GM19468 (cell line): ENCODE measurements at regions not wholly inside any gene's neighbourhood (a gene's known extent, or its start where the extent isn't known, plus 50 kb on each side); places are given as distances from the start of the nearest gene placed in this dataset.
"Not testable (repeated sequence)": the region's sequence is repeated elsewhere in the genome, so short reads cannot be mapped to it uniquely, and the experiment has no call there.

ENCODE experiments used
- ATAC-seq: cut with Tn5 transposase; IDR thresholded peaks from one replicate; pipeline ENCODE4 v1.9.1; 2021; ENCODE audit warnings: mild to moderate bottlenecking, moderate library complexity, moderate number of reproducible peaks; ENCODE audit not compliant: unreplicated experiment; ENCODE audit errors: extremely low read depth

DNA sequence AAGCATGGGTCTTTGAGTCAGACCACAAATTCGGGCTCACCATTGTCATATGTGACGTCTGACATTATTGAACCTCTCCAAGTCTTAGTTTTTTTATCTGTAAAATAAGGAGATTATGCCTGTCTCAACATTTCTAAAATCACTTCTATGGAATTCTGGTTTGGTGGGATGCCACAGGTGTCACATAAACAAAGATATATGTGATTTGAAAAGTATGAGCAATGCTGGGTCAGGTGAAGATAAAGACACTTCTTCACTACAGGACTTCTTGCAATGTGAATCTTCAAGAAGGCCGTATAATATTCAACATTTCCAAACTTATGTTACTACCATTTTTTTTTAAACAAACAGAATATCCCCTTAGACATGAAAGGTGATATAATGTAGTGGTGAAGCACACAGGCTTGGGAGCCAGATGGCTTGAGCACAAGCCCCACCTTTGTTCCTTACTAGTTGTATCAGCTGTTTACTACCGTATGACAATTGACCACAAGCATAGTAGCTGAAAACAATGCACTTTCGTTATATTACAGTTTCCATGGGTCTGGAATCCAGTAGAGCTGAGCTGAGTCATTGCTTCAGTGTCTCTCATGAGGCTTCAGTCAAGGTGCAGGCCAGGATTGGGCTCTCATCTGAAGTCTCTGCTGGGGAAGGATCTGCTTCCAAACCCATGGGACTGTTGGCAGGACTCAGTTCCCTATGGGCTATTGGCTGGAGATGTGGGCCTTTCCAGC lies 87.7 kb downstream of the UTP18 start:
- ATAC-seq: no peak

- no peak for ATAC-seq
These were observed 90.7 kb downstream of the UTP18 start for GRCh38 chr17:51351080-51351479.

- no peak for ATAC-seq
These were observed 91.5 kb downstream of the UTP18 start for GRCh38 chr17:51351890-51352289.

DNA sequence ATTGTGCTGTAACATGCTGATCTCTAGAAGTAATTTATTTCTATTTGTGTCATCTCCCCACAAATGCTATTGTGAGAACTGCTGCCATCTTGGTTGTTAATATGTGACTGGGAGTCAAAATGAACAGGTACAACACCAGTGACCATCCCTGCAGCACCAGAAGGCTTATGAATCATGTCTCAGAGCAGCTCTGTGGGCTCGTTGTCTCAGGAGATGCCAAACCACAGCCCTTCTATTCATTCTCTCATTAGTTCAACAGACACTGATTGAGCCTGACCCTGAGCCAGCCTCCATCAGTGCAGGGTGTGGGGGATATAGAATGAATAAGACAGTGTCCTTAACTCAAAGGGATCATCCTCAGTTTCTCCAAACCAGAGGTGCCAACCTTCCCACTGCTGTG lies 92.5 kb downstream of the UTP18 start:
- no peak for ATAC-seq

DNA sequence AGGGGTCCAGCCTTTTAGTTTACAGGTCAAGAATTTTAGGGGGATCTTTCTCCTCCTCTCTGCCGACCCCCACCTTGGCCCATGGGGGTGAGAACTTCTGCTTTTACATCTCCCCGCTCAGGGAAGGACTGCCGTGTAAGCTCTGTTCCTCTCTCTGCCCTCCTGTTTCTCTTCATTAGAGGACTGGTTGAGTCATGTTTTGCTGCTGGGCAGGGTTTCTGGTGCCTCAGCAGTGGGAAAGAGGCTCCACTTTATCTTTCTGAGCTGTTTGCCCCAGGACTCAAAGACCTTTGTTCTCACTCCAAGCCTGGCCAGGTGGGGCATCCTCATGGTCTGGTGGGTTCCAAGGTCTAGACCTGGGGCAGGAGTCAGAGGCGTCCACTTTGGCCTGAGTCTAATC lies 93.0 kb downstream of the UTP18 start:
- ATAC-seq: no peak

DNA sequence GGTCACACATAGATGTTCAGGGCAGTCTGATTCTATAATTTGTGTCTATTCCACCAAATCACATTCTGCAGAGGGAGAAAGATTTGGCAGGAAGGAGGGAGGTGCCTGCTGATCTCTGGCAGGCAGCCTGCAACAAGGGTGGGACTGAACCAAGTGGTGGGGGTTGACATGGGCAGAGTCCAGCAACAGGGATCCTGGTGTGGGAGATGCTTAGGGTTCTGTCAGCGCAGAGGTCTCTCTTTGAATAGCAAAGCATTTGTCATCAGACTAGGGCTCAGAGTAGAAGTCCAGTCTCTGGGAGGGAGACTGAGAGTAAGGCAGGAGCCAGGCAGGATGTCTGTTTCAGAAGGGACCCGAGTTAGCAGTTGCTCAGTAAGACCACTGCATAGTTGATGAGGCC lies 94.6 kb downstream of the UTP18 start:
- no peak for ATAC-seq

DNA sequence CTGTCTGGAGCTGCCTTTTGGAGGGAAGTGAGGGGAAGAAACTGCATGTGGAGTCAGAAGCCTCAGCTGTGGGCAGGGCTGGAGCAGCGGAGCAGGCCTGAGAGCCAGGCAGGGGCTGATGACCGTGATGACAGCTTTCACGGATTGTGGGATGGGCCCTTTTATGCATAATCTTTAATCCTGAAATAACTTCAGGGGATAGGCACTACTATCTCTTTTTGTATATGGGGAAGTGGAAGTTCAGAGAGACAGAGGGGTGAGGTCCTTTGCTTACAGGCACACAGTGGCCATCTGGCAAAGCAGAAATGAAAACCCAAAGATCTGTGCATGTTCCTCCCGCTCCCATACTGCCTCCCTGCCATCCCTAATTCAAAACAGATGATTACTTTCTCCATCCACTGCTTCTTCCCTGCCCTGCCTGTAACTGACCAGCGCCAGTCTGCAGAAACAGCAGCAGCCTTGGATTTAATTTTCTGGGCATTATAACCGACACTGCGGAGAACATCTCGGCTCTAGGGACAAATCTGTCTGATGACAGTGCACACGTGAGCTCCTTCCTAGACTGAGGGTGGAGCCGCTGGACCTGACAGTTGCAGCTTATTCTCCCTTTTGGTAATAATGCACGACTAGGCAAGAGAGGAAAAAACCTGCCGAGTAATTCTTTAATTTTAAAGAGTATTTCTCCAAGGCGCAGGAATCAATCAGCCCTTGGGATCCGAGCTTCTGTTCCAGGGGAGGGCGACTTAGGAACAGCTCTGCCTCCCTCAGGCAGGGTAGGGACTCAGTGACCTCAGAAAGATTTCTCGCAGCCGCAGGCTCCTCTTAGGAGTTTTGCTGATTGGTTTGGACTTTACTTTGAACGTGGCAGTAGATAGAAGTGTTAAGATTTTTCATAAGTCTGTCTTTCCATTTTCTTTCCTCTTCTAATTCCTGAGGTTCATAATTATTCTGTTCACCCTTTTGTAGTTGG lies 95.4 kb downstream of the UTP18 start:
- no peak for ATAC-seq

DNA sequence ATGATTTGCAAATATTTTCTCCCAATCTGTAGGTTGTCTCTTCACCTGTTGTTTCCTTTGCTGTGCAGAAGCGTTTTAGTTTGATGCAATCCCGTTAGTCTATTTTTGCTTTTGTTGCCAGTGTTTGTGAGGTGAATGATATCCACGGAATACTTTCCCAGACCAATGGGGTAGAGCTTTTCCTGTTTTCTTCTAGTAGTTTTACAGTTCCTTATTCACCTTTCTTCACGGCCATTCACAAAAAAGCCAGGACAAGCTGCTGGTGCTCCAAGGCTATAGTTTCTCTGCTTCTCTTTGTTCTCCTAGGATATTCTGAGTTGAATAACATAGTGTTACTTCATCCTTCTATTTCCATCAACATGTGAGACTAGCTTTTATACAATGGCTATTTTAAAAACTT lies 98.7 kb downstream of the UTP18 start:
- ATAC-seq: no peak

DNA sequence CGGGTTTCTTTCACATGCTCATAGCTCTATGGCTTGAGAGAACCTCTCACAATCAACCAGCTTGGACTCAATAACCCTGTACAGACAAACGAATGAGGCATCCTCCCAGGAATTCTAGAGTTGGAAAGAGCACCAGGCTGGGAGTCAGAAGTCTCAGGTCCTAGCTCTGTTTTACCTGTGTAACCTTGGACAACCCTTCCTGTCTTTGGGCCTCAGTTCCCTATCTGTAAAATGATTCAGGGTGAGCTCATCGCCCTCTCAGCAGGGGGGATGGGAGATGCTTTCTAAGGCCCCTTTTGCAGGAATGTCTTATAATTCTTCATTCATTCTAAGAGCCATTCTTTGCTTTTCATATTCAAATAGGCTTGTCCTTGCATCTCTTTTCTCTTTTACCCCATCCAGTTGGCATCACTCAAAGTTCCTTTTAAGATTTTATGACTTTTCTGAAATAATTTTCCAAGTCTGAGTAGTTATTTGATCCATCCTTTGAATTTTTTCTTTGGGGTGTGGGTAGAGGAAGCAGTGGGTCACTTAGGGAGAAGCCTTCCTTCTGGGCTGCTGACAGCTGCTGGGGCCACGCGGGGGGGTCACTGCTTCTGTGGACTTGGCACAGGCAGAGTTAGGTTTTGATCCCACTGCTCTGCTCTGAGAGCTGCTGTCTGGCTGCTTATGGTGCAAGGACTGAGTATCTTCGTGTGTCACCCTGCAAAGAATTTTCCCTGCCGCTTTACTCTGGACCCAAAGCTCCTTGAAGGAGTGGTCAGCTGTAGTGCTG lies 102.7 kb downstream of the UTP18 start:
- ATAC-seq: no peak

DNA sequence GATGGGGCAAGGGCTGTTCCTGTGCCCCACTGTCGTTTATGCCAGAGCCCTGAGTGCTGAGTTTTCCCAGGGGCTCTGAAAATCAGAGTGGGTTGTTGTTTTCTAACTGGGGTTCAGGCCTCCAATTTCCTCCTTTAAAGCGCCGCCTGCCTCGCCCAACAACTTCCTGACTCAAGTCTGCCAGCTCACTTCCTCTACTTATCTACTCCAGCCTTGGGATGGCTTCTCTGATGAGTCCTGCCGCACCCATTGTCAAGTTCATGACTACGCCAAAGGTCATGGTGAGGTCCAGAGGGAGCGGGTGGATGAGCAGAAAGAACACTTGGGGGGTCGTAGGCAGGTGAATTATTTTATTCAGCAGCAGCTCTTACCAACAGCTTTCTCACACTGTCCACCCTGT lies 104.7 kb downstream of the UTP18 start:
- ATAC-seq: no peak

DNA sequence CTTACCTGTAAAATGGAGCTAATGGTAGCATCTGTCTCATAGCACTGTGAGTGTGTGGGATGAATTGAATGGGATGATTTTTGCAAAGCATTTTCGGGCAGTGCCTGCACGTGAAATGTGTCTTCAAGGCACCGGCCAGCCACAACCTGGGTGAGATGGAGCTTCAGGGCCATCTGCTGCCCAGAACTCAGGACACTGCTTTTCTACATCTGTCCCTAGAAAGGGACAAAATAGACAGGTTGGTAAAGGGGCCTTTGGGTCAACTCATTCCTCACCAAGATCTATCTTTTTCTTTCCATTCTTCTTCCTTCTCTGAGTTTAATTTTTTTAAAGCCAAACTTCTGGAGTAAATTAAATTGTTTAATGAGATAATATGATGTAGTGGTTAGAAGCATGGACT lies 106.5 kb downstream of the UTP18 start:
- ATAC-seq: no peak

GRCh38 chr17:51367836-51368235 lies 107.5 kb downstream of the UTP18 start:
- not testable (repeated sequence) for ATAC-seq

DNA sequence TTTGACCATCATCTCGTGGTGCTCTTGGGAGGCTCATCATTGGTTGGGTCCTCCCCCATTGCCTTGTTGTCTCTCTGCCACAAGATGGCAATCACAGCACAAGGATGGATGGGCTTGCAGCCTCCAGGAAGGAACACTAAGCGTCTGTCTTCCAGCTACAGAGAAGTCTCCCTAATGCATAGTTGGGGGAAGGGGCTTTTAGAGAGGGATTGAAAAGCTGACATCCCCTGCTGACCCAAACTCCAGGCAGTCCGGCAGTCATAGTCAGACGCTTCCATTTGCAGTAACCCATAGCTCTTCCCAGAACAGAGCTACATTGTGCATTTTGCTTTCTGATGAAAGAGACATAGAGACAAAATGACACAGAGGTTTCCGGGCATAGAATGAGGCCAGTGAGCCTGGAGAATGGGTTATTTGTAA lies 111.4 kb downstream of the UTP18 start:
- no peak for ATAC-seq

GRCh38 chr17:51372345-51373004 lies 112.1 kb downstream of the UTP18 start:
- peak; percentile 63 for ATAC-seq

DNA sequence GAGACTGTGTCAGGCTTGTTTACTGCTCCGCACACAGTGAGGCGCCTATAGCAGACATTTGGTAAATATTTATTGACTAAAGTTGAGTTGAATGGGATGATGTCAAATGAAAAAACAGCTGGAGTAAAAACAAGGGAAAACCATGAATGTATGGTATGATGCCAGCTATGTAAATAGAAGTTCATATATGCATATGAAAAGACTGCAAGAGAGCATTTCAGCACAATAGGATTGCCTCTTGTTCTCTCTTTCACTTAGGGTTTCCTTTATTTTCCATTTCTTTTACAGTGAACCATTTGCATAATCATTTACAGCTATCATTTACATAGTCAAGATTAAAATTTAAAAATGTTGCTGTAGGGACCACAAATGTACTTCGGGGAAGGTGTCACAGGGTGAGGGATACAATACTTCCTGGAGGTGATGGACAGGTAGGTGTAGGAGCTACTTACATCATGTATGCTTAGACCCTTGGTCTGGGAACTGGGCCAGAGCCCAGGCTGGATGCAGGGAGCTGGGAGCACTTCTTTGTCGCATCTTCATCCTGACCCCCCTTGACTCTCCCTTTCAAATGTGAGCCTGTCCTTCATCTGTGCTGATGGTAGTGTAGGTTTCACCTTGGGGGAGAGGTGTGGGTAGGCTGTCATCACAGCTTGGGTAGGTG lies 113.3 kb downstream of the UTP18 start:
- no peak for ATAC-seq

- no peak for ATAC-seq
These were observed 113.9 kb downstream of the UTP18 start for GRCh38 chr17:51374209-51374608.

DNA sequence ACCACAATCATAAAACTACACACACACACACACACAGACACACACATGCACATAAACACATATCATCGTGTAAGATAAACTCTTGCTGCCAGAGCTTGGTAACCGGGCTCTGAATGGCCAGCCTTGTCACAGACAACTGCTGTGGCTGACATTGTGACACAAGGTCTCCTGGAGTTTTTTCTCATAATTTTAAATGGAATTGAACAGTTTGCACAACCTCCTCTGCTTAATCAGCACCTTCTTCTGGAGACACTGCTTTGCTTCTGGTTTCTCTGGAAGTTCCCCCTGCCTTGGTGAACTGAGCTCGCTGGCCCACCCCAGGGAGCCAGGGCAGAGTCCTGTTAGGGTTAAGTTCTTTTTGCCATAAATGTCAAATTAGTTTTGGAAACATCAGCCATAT lies 115.4 kb downstream of the UTP18 start:
- ATAC-seq: no peak

GRCh38 chr17:51376739-51377138 lies 116.4 kb downstream of the UTP18 start:
- no peak for ATAC-seq

- no peak for ATAC-seq
These were observed 120.9 kb downstream of the UTP18 start for GRCh38 chr17:51381262-51381661.

- ATAC-seq: no peak
These were observed 124.9 kb downstream of the UTP18 start for GRCh38 chr17:51385208-51385607.
